KMS-11 (cell line): ENCODE measurements at regions not wholly inside any gene's neighbourhood (a gene's known extent, or its start where the extent isn't known, plus 50 kb on each side); places are given as distances from the start of the nearest gene placed in this dataset.

Experiments used
- H2AFZ ChIP-seq: fragments of 200-600 bp; sonication (generic); 2 replicates; pipeline ENCODE4 v1.6.1; 2016; ENCODE audit warnings: antibody characterized with exemption, mixed run types, low read depth
- H3K27ac ChIP-seq: fragments of 200-600 bp; sonication (generic); 2 replicates; pipeline ENCODE4 v1.6.1; 2016; ENCODE audit warnings: mild to moderate bottlenecking, mixed run types
- H3K27me3 ChIP-seq: fragments of 200-600 bp; sonication (generic); 2 replicates; pipeline ENCODE4 v1.6.1; 2017; ENCODE audit warnings: mild to moderate bottlenecking, low read depth, mixed run types, moderate library complexity; ENCODE audit not compliant: insufficient read depth
- H3K36me3 ChIP-seq: fragments of 200-600 bp; sonication (generic); 2 replicates; pipeline ENCODE4 v1.6.1; 2017; ENCODE audit warnings: mild to moderate bottlenecking, mixed run types; ENCODE audit not compliant: insufficient read depth
- H3K4me1 ChIP-seq: fragments of 200-600 bp; sonication (generic); 2 replicates; pipeline ENCODE4 v1.6.1; 2016; ENCODE audit warnings: mild to moderate bottlenecking, low read depth, mixed run types; ENCODE audit not compliant: poor library complexity, severe bottlenecking
- H3K4me2 ChIP-seq: fragments of 200-600 bp; sonication (generic); 2 replicates; pipeline ENCODE4 v1.7.0; 2016; ENCODE audit warnings: mild to moderate bottlenecking, mixed run types
- H3K4me3 ChIP-seq: fragments of 200-600 bp; sonication (generic); IDR thresholded peaks from 2 replicates; pipeline ENCODE4 v1.6.1; 2017; ENCODE audit warnings: low read depth, low read length, mixed read lengths; ENCODE audit not compliant: insufficient read depth
- H3K79me2 ChIP-seq: fragments of 200-600 bp; sonication (generic); 2 replicates; pipeline ENCODE4 v1.6.1; 2016; ENCODE audit warnings: low read depth, mixed run types; ENCODE audit not compliant: insufficient read depth
- H3K9ac ChIP-seq: fragments of 200-600 bp; sonication (generic); 2 replicates; pipeline ENCODE4 v1.6.1; 2016; ENCODE audit warnings: mild to moderate bottlenecking, mixed run types
- H4K20me1 ChIP-seq: fragments of 200-600 bp; sonication (generic); 2 replicates; pipeline ENCODE4 v1.6.1; 2016; ENCODE audit warnings: mild to moderate bottlenecking, mixed run types; ENCODE audit not compliant: insufficient read depth
- TF ChIP-seq, protein P1 (sequence below): fragments of 200-600 bp; sonication (generic); conservative IDR thresholded peaks from 2 replicates; pipeline ENCODE4 v1.6.1; 2017; ENCODE audit warnings: low read depth, mild to moderate bottlenecking, antibody characterized with exemption, low read length, moderate library complexity, mixed read lengths

DNA sequence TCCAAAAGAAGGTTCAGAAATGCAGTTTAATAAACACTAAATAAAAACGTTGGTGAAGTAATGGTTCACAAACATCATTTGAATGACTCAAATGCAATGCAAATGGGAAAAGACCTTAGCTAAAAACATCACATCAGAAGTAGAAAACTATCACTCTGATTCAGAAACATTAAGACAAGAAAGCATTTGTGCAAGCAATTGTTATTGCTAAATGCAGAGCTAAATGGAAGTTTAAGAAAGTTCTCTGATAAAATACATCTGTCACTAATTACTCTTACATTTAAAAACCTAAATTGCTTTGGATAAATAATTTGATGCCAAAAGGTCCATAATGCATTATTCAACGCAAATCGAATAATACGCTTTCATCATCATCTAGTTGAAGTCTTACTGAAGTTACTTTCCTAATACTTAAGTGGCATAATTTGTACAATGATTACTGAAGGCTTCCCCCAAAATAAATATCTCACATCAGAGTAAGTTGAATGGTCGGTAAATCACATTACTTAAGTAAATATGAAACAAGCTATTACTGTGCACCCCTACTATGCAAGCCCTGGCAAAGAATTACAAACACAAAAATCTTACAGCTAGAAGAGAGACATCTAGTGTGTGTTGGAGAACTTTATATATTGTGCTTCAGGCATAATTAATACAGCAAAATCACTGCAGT is 105.7 kb upstream of the KCTD1 start:
- TF ChIP-seq, protein P1, sequence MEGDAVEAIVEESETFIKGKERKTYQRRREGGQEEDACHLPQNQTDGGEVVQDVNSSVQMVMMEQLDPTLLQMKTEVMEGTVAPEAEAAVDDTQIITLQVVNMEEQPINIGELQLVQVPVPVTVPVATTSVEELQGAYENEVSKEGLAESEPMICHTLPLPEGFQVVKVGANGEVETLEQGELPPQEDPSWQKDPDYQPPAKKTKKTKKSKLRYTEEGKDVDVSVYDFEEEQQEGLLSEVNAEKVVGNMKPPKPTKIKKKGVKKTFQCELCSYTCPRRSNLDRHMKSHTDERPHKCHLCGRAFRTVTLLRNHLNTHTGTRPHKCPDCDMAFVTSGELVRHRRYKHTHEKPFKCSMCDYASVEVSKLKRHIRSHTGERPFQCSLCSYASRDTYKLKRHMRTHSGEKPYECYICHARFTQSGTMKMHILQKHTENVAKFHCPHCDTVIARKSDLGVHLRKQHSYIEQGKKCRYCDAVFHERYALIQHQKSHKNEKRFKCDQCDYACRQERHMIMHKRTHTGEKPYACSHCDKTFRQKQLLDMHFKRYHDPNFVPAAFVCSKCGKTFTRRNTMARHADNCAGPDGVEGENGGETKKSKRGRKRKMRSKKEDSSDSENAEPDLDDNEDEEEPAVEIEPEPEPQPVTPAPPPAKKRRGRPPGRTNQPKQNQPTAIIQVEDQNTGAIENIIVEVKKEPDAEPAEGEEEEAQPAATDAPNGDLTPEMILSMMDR: no peak
- no peaks in the 10 kb centered on the region for H3K27me3 ChIP-seq
- no peaks in the 10 kb centered on the region for H4K20me1 ChIP-seq
- H3K4me3 ChIP-seq: no peak overlapping the region
- H3K27ac ChIP-seq: no peak overlapping the region
- no peaks in the 10 kb centered on the region for H3K79me2 ChIP-seq
- H3K9ac ChIP-seq: no peak overlapping the region
- H3K36me3 ChIP-seq: no peaks in the 10 kb centered on the region
- H2AFZ ChIP-seq: no peak overlapping the region
- H3K4me1 ChIP-seq: peaks cover 6% of the 10 kb centered on the region
- H3K4me2 ChIP-seq: no peak overlapping the region

DNA sequence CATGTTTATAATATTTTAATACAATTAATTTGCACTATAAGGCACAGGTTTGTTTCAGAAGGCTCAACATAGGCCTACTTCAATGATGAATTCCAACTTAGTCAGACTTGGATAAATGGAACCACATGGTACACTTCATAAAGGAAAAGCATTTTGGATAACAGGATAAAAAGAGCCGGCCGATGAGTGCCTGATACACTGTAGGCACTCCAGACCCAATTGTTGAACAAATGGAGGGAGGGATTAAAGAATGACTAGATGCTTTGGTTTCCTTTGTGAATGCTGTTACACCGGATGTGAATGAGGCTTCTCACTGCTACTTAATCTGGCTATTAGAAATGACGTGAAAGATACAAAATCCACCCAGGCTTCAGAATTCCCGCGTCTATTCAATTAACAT is 104.1 kb upstream of the KCTD1 start:
- no peak overlapping the region for H2AFZ ChIP-seq
- no peaks in the 10 kb centered on the region for H3K36me3 ChIP-seq
- no peaks in the 10 kb centered on the region for H3K27me3 ChIP-seq
- no peaks in the 10 kb centered on the region for H3K79me2 ChIP-seq
- H3K9ac ChIP-seq: no peak overlapping the region
- H3K4me2 ChIP-seq: no peak overlapping the region
- H3K27ac ChIP-seq: no peak overlapping the region
- H3K4me3 ChIP-seq: no peak overlapping the region
- no peaks in the 10 kb centered on the region for H4K20me1 ChIP-seq
- TF ChIP-seq, protein P1: no peak
- H3K4me1 ChIP-seq: peaks cover 1% of the 10 kb centered on the region

DNA sequence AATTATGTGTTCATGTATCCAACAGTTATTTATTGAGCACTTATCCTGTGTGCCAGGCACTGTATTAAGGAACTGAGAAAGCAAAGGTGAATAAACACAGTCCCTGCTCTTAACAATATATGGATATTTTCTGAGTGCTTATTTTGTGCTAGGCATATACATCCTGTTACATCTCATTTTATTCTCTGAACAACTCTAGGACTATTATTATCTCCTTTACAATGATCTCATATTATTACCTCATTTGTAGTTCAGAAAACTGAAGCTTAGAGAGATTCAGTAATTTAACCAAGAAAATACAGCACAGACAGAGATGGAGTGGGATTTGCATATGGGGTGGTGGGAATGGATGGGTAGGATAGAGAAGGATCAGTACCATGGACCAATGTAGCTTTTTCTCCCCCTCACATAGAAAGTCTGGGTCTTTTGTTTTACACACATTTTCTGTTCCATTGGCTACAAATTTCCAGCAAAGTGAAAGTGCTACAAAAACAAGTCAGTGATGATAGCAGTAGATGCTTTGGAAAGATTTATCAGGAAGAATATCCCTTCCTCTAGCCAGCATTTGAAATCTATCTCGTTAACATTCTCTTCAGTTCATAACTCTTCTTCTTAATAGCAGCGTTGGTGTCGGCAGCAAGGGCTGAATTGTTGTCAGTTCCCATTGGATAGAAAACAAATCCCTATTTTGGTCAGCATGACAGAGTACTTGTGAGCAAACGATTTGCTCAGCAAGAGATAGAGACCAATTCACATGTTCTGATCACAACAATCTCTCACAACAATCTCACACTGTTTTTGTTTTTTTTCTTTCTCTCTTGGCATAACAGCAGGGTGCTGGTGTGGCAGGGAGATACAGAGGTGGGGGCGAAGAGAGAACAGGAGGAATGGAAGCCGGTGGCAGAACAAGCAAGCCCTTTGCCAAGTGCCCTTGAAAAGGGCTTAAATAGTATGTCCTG is 102.2 kb upstream of the KCTD1 start:
- Histone ChIP-seq H2AFZ (no peak overlapping the region), H3K36me3 (no peaks in the 10 kb centered on the region), H3K4me2 (no peak overlapping the region), H3K79me2 (no peaks in the 10 kb centered on the region), H3K9ac (no peak overlapping the region), H3K27me3 (no peaks in the 10 kb centered on the region), H3K4me1 (no peaks in the 10 kb centered on the region), H3K27ac (no peak overlapping the region), H4K20me1 (no peaks in the 10 kb centered on the region), H3K4me3 (no peak overlapping the region)
- TF ChIP-seq, protein P1: no peak

DNA sequence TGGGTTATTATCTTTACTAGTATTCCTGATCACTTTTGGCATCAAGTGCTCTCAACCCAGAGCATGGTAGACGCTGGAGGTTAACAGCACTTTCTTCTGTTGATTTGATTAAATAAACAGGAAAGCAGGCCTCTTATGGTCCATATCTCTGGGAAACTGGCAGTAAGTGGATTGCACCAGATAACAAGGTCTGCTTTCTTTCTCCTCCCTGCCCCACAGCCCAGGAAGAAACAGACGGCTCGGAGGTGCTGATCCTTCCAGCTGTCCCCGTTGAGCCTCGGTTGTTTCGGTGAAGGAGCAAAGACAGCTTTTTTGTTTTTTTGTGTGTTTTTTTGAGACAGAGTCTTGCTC is 100.8 kb upstream of the KCTD1 start:
- H3K4me3 ChIP-seq: no peak overlapping the region
- H2AFZ ChIP-seq: 0 out of 2 replicates have a peak overlapping the region, but pooled peaks have one; percentile 20
- no peaks in the 10 kb centered on the region for H3K4me1 ChIP-seq
- H3K27me3 ChIP-seq: no peaks in the 10 kb centered on the region
- no peak overlapping the region for H3K27ac ChIP-seq
- no peaks in the 10 kb centered on the region for H3K36me3 ChIP-seq
- no peaks in the 10 kb centered on the region for H4K20me1 ChIP-seq
- no peak overlapping the region for H3K4me2 ChIP-seq
- TF ChIP-seq, protein P1: no peak
- no peak overlapping the region for H3K9ac ChIP-seq
- no peaks in the 10 kb centered on the region for H3K79me2 ChIP-seq
